SK-N-SH treated with all-trans-retinoic acid at 6 μM for 48 hours (cell line): ENCODE measurements at regions not wholly inside any gene's neighbourhood (a gene's known extent, or its start where the extent isn't known, plus 50 kb on each side); places are given as distances from the start of the nearest gene placed in this dataset.

Experiments used
- TSHZ2 ChIP-seq: fragments of 250-450 bp; sonication (Bioruptor Pico); IDR thresholded peaks from 2 replicates; pipeline ENCODE4 v1.5.0; 2020; ENCODE audit warnings: mild to moderate bottlenecking, moderate library complexity
- ZC3H10 ChIP-seq: fragments of 250-450 bp; sonication (Bioruptor Pico); IDR thresholded peaks from 2 replicates; pipeline ENCODE4 v1.5.1; 2021; ENCODE audit warnings: mild to moderate bottlenecking, moderate library complexity
- ZNF8 ChIP-seq: fragments of 450-650 bp; formaldehyde crosslinking; IDR thresholded peaks from 2 replicates; pipeline ENCODE4 v1.5.0; 2020; ENCODE audit warnings: mild to moderate bottlenecking, moderate library complexity
- TF ChIP-seq, protein P1 (sequence below): fragments of 250-450 bp; sonication (Bioruptor Pico); IDR thresholded peaks from 2 replicates; pipeline ENCODE4 v1.5.1; 2020; ENCODE audit warnings: low read depth, mild to moderate bottlenecking, moderate library complexity

DNA sequence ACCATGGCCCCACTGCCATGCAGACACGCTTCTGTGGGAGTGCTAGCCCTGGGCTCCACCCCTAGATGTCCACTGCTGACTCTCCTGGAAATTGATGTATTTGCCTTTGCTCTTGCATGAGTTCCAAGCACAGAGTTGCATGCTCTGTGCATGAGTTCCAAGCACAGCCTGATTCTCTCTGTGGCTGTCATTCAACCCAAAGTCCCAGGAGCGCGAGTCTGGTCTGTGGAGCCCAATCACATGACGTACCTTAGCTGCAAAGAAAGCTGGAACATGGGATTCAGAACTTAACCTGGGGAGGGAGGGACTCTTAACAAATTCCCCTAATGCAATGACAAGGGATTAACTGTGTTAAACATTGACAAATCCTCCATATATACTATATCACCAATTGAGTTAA is 114.3 kb upstream of the SLC24A3 start:
- TF ChIP-seq TSHZ2 (CRISPR knock-in tag): no peak
- TF ChIP-seq ZNF8: no peak
- no peak for TF ChIP-seq ZC3H10 (CRISPR knock-in tag)
- TF ChIP-seq, protein P1, sequence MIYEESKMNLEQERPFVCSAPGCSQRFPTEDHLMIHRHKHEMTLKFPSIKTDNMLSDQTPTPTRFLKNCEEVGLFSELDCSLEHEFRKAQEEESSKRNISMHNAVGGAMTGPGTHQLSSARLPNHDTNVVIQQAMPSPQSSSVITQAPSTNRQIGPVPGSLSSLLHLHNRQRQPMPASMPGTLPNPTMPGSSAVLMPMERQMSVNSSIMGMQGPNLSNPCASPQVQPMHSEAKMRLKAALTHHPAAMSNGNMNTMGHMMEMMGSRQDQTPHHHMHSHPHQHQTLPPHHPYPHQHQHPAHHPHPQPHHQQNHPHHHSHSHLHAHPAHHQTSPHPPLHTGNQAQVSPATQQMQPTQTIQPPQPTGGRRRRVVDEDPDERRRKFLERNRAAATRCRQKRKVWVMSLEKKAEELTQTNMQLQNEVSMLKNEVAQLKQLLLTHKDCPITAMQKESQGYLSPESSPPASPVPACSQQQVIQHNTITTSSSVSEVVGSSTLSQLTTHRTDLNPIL: no peak
